ENCODE measurements at regions not wholly inside any gene's neighbourhood (a gene's known extent, or its start where the extent isn't known, plus 50 kb on each side); places are given as distances from the start of the nearest gene placed in this dataset.

- TF ChIP-seq EZH2 (IDR thresholded peaks at IDR 0.05; ENCODE audit: borderline replicate concordance, low read length) (no peak), CTCF (conservative IDR thresholded peaks at IDR 0.05 in 1 of 2, IDR thresholded peaks at IDR 0.05 in 1 of 2; ENCODE audit: extremely low read depth in 1 of 2, insufficient read depth in 1 of 2, low read depth in 1 of 2, low read length in 2 of 2) (no peak)
Measured at GRCh38 chr2:201953880-201954279, 79.8 kb upstream of the FZD7 start.
